Heart left ventricle (tissue), 16 donors: ENCODE measurements at regions not wholly inside any gene's neighbourhood (a gene's known extent, or its start where the extent isn't known, plus 50 kb on each side); places are given as distances from the start of the nearest gene placed in this dataset.

Source experiments
- ATAC-seq, 4 donors: fragments of 200-7000 bp; cut with Tn5 transposase; one replicate each; pipeline ENCODE4 v1.9.1; 2020 to 2022; ENCODE audit warnings: moderate library complexity in 4 of 4, mild to moderate bottlenecking in 3 of 4, moderate number of reproducible peaks in 1 of 4
- DNase-seq, 5 donors: peaks; one replicate each; pipeline ENCODE4 v3.0.0-alpha.2; 2020
- H3K27ac ChIP-seq, 12 donors: fragments of 200-600 bp; sonication (generic) in 4 of 12; one replicate each; pipeline versions ENCODE4 v1.5.0 to v1.8.0; 2016 to 2022; ENCODE audit warnings: mild to moderate bottlenecking in 2 of 12
- H3K27me3 ChIP-seq, 9 donors: fragments of 200-600 bp; sonication (generic) in 2 of 9; one replicate each; pipeline versions ENCODE4 v1.5.1 to v1.8.0; 2016 to 2022; ENCODE audit warnings: mild to moderate bottlenecking in 3 of 9
- H3K36me3 ChIP-seq, 9 donors: fragments of 200-600 bp; sonication (generic) in 2 of 9; one replicate each; pipeline versions ENCODE4 v1.5.0 to v1.8.0; 2018 to 2022; ENCODE audit warnings: mild to moderate bottlenecking in 2 of 9
- H3K4me1 ChIP-seq, 12 donors: fragments of 200-600 bp; sonication (generic) in 4 of 12; one replicate each; pipeline versions ENCODE4 v1.5.0 to v1.8.0; 2016 to 2022; ENCODE audit warnings: mild to moderate bottlenecking in 3 of 12
- H3K4me3 ChIP-seq, 12 donors: fragments of 200-600 bp; sonication (generic) in 4 of 12; one replicate each; pipeline versions ENCODE4 v1.5.0 to v1.8.0; 2017 to 2022; ENCODE audit warnings: mild to moderate bottlenecking in 9 of 12, moderate library complexity in 4 of 12
- H3K9me3 ChIP-seq, 12 donors: fragments of 200-600 bp; sonication (generic) in 4 of 12; one replicate each; pipeline versions ENCODE4 v1.5.0 to v1.8.0; 2016 to 2022; ENCODE audit warnings: mild to moderate bottlenecking in 1 of 12
- POLR2A ChIP-seq, 2 donors: fragments of 450-650 bp; IDR thresholded peaks; one replicate each; pipeline ENCODE4 v1.6.1; 2017; ENCODE audit warnings: antibody characterized with exemption in 2 of 2, mild to moderate bottlenecking in 2 of 2, moderate library complexity in 2 of 2
- WGBS, 4 donors: extraction: QIAGEN DNeasy Blood & Tissue Kit in 2 of 4; methylation state at CpG; one replicate each; pipeline versions ENCODE4 v1.1.5 to v1.1.7; 2013 to 2018; 5-methylcytosine and 5-hydroxymethylcytosine counted together
- intact Hi-C, 10 donors: fragments of 100-400 bp; cut with DNase I; formaldehyde crosslinking; loops; one replicate each; pipeline versions ENCODE4 v1.11.1 to v1.14.2; 2022
- TF ChIP-seq, protein P1 (sequence below), 12 donors: fragments of 200-600 bp; sonication (generic) in 4 of 12; IDR thresholded peaks; one replicate each; pipeline versions ENCODE4 v1.5.0 to v1.8.0; 2018 to 2022; ENCODE audit warnings: antibody characterized with exemption in 12 of 12, mild to moderate bottlenecking in 5 of 12
- donor health status: ischemic (EF 13 %, LVEDD 7.1; RV severe dilation, severe dysfunction).
- donor health status: healthy with polysubstance abuse.
- donor health status: DM: no; HTN: yes; CAD: no.
- donor health status: DM: no; HTN: no; CAD: no.
- donor health status: ischemic (EF 25% LVEDD 6.9; RV normal size, moderate dysfunction).
- donor health status: ischemic (EF 25% LVEDD 5.7; RV mildly dilated, moderate dysfunction).
- donor health status: healthy.
- donor health status: DM: yes; HTN: yes; CAD: no.
- donor health status: ischemic (EF 35%, LVEDD 5.7; RV mildly dilated, moderate dysfunction).
- donor health status: nonischemic (EF 11% LVEDD 7.7; RV severe dilation, severe dysfunction).
- donor health status: DM: yes; HTN: yes; CAD: no.
- donor health status: PGD.
- donor health status: ischemic (EF 29% LVEDD 5.4; RV normal size, mild dysfunction).
- donor health status: nonischemic (EF 23%, LVEDD 6.1; RV moderate dilation, normal function).

DNA sequence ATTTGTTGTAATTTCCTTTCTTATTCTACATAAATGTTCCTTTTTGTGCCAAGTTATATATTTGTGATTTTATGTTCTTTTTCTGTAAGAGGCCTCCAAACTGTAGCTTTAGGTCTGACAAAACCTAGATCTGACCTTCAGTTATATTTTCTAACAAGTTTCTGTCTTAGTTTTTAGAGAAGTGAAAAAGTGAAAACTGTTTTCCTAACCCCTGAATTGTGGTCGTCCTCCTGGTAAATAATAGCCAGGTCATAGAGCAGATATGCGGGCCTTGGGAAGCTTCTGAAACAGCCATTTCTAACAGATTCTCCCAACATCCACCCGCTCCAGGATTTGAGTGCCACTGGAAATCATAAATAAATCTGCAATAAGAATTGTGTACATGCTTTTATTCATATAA is 398.4 kb upstream of the CWC22 start:
- Histone ChIP-seq H3K9me3 (peaks cover 0 to 3% (median 0%) of the 10 kb centered on the region in 12 donors), H3K4me3 (no peak overlapping the region), H3K36me3 (no peaks in the 10 kb centered on the region), H3K27me3 (no peaks in the 10 kb centered on the region), H3K4me1 (no peaks in the 10 kb centered on the region), H3K27ac (no peak overlapping the region)
- intact Hi-C loops = no loop called here
- 80 to 86% (median 83%) methylated on average over 3 of the region's 3 CpGs for WGBS, 4 donors
- ATAC-seq (no peak), DNase-seq (no peak)
- TF ChIP-seq POLR2A (IDR thresholded peaks at IDR 0.05) = no peak
- TF ChIP-seq, protein P1, sequence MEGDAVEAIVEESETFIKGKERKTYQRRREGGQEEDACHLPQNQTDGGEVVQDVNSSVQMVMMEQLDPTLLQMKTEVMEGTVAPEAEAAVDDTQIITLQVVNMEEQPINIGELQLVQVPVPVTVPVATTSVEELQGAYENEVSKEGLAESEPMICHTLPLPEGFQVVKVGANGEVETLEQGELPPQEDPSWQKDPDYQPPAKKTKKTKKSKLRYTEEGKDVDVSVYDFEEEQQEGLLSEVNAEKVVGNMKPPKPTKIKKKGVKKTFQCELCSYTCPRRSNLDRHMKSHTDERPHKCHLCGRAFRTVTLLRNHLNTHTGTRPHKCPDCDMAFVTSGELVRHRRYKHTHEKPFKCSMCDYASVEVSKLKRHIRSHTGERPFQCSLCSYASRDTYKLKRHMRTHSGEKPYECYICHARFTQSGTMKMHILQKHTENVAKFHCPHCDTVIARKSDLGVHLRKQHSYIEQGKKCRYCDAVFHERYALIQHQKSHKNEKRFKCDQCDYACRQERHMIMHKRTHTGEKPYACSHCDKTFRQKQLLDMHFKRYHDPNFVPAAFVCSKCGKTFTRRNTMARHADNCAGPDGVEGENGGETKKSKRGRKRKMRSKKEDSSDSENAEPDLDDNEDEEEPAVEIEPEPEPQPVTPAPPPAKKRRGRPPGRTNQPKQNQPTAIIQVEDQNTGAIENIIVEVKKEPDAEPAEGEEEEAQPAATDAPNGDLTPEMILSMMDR (IDR thresholded peaks at IDR 0.05) = no peak

DNA sequence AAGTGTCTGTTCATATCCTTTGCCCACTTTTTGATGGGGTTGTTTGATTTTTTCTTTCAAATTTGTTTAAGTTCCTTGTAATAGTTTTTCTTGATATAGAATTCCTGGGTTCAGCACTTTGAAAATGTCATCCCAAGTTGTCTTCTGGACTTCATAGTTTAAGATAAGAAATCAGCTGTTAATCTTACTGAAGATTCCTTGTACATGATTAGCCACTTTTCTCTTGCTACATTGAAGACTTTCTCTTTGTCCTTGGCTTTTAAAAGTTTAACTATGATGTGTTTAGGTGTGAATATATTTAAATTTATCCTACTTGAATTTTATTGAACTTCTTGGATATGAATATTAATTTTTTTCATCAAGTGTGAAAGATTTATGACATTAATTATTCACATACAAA is 387.2 kb upstream of the CWC22 start:
- Histone ChIP-seq H3K27ac (no peak overlapping the region), H3K36me3 (no peaks in the 10 kb centered on the region), H3K4me3 (no peak overlapping the region), H3K4me1 (no peaks in the 10 kb centered on the region), H3K9me3 (peaks cover 0 to 37% (median 9%) of the 10 kb centered on the region in 12 donors), H3K27me3 (no peaks in the 10 kb centered on the region)
- ATAC-seq (no peak), DNase-seq (no peak)
- intact Hi-C loops = no loop called here
- TF ChIP-seq POLR2A (IDR thresholded peaks at IDR 0.05) = no peak
- TF ChIP-seq, protein P1 (IDR thresholded peaks at IDR 0.05) = no peak

DNA sequence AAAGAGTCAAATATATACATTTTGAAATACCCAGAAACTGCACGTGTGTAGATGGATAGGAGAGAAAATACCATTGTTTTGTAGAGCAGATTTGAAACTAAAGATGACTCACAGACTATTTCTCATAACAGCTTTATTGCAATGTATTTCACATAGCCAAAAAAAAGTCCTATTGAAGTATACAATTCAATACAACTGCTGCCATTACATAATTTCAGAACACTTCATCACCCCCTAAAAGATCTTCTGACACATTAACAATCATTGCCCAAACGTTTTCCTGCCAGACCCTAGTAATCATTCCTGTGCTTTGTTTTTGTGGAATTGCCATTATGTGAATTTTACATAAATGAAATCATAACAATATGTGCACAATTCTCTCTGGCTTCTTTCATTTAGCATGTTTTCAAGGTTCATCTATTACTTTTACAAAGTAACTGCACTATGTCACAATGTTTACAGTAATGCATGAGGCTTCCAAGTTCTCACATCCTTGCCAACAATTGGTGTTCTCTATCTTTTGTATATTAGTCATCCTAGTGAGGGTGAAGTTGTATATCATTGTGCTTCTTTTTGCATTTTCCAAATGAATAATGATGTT is 378.6 kb upstream of the CWC22 start:
- Histone ChIP-seq H3K9me3 (peaks cover 0 to 7% (median 0%) of the 10 kb centered on the region in 12 donors), H3K27me3 (no peaks in the 10 kb centered on the region), H3K4me3 (no peak overlapping the region), H3K36me3 (no peaks in the 10 kb centered on the region), H3K4me1 (no peaks in the 10 kb centered on the region), H3K27ac (no peak overlapping the region)
- ATAC-seq (no peak), DNase-seq (no peak)
- intact Hi-C loops = no loop called here
- TF ChIP-seq, protein P1 (IDR thresholded peaks at IDR 0.05) = no peak
- no peak for TF ChIP-seq POLR2A (IDR thresholded peaks at IDR 0.05)
- 27 to 38% (median 33%) methylated on average over 2 of the region's 2 CpGs for WGBS, 4 donors

DNA sequence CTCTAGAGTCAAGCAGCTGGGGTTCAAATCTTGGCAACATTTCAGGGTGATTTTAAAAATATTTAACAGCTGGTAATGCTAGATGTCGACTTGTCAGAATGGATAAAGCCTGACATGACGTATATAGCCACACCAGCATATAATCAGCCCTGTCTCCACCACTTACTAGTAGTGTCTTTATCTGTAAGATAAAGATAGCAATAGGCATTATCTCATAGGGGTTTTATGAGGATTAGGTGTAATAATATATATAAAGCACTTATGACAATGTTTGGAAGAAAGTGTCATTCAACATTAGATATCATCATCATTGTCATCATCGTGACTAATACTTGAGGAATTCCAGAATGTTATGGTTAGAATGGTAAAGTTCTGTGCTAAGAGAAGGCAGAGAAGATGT is 369.0 kb upstream of the CWC22 start:
- TF ChIP-seq, protein P1 (IDR thresholded peaks at IDR 0.05) = no peak
- no peak for TF ChIP-seq POLR2A (IDR thresholded peaks at IDR 0.05)
- no peaks in the 10 kb centered on the region for H3K27me3 ChIP-seq
- no peaks in the 10 kb centered on the region for H3K4me1 ChIP-seq
- WGBS, 4 donors = 23 to 40% (median 30%) methylated on average over 3 of the region's 3 CpGs
- no peak overlapping the region for H3K4me3 ChIP-seq
- intact Hi-C loops = no loop called here
- peaks cover 0 to 12% (median 0%) of the 10 kb centered on the region in 12 donors for H3K9me3 ChIP-seq
- no peak for ATAC-seq
- H3K27ac ChIP-seq = no peak overlapping the region
- no peaks in the 10 kb centered on the region for H3K36me3 ChIP-seq
- no peak for DNase-seq
